GM21381 (cell line): ENCODE measurements at regions not wholly inside any gene's neighbourhood (a gene's known extent, or its start where the extent isn't known, plus 50 kb on each side); places are given as distances from the start of the nearest gene placed in this dataset.

ENCODE experiments used
- ATAC-seq: cut with Tn5 transposase; IDR thresholded peaks from one replicate; pipeline ENCODE4 v1.9.1; 2021; ENCODE audit warnings: mild to moderate bottlenecking, moderate library complexity; ENCODE audit not compliant: unreplicated experiment

- no peak for ATAC-seq
Measured at GRCh38 chr12:67370979-67371378, 101.8 kb downstream of the CAND1 start.

DNA sequence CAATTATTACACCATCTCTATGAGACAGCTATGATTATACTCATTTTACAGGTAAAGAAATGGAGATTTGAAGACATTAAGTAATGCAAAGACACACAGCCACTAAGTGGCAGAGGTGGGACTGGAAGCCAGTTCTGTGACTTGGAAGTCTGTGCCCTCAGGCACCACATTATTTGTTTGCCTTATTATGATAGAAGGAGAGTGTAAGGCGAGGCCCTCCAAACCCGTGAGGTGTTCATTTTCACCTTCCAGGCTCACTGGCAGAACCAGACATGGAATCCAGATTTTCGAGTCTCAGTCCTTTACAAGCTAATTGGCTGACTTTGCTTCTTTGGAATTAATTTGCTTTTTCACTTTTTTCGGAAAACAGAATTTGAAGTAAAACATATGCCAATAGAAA lies 107.9 kb downstream of the CAND1 start:
- ATAC-seq = no peak

- no peak for ATAC-seq
Measured at GRCh38 chr12:67377541-67377940, 108.4 kb downstream of the CAND1 start.

GRCh38 chr12:67382241-67382871 lies 113.2 kb downstream of the CAND1 start:
- no peak for ATAC-seq

GRCh38 chr12:67386869-67387565 lies 117.9 kb downstream of the CAND1 start:
- ATAC-seq = no peak

GRCh38 chr12:67388331-67389138 lies 119.4 kb downstream of the CAND1 start:
- no peak for ATAC-seq

DNA sequence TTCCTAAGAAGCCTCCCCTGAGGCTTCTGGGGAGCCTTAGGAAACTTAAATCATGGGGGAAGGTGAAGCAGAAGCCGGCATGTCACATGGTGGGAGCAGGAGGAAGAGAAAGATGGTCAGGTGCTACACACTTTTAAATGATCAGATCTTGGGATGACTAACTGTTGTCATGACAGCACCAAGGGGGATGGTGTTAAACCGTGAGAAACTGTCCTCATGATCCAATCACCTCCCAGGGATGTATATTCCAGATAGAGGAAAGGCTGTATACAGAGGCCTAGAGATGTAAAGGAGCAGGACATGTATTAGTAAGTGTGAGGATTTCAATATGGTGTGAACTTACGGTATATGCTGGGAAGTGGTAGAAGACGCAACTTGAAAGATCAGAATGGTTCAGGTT lies 121.1 kb downstream of the CAND1 start:
- no peak for ATAC-seq

GRCh38 chr12:67391034-67391433 lies 121.9 kb downstream of the CAND1 start:
- ATAC-seq = no peak

DNA sequence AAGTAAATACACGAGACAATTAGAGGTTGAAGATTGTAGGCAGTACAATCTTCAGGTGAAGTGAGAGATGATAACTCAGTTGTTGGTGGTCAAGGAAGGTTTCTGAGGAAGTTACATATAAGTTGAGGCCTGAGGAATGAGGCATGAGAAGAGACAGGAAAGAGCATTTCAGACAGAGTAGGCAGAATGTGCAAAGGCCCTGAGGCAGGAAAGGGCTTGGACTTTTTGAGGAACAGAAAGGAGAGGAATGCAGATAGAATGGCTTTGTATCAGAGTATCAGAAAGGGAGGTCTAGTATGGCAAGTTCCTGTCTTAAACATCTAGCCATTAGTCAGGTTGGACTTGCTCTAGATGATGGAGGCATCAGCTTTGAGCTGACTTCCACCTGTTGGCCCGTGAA lies 122.5 kb downstream of the CAND1 start:
- ATAC-seq = no peak

- no peak for ATAC-seq
Measured at GRCh38 chr12:67394550-67394949, 125.4 kb downstream of the CAND1 start.

- no peak for ATAC-seq
Measured at GRCh38 chr12:67400742-67401141, 131.6 kb downstream of the CAND1 start.

- no peak for ATAC-seq
Measured at GRCh38 chr12:67410246-67410645, 141.1 kb downstream of the CAND1 start.

DNA sequence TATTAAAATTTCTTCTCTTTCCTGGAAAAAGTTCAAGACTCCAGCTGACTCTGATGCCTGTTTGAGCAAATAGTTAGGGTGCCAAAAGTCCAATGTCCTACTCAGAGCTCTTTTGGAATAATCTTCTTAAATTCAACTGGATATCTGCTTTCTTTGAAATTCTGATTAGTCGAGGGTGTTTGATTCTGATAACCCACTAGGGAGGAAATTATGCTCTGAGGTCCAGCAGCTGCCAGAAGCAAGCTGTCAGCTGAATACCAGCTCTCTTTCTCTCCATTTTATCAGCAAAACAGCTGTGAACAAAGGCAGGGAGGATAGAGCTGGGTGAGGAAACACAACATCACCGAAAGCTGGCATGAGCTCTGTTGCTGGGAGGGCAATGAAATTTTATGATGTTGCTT lies 141.5 kb downstream of the CAND1 start:
- no peak for ATAC-seq

- ATAC-seq = no peak
Measured at GRCh38 chr12:67411562-67411961, 142.4 kb downstream of the CAND1 start.

DNA sequence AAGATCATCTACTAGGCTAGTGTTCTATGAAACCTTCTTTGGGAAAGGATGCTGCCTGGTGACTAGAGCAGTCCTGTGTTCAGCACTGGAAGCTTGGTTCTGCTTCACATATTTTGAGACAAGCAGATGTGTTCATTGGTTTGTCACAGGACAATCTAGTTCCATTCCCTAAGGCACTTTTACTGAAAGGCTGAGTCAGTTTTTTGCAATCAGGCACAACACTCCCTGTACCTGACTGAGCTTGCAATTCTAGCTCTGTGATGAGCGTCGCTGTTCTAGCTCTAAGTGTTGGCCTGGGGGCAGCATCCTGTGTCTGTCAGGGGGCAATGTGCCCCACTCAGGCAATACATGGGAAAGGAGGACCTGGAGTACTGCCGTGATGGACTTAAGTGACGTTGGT lies 144.4 kb downstream of the CAND1 start:
- no peak for ATAC-seq

GRCh38 chr12:67414011-67414715 lies 145.0 kb downstream of the CAND1 start:
- no peak for ATAC-seq

DNA sequence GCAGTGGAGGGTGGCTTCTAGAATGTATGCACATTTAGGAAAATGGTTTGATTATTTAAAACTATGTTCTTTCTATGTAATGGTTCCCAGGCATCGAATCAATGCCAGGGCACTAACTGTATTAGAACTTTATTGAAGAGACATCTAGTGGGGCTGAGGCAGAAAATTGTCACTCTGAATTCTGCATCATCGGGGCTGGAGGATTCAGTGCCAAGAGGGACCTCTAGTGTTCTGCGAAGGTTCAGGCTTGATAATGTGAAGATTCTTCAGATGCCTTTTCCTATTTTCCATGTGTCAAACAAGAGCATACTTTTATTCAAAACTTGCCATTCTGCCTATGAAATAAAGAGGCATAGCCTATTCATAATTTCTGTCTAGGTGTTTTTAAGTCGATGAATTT lies 146.3 kb downstream of the CAND1 start:
- no peak for ATAC-seq

GRCh38 chr12:67419810-67420209 lies 150.7 kb downstream of the CAND1 start:
- ATAC-seq = no peak

GRCh38 chr12:67420506-67420905 lies 151.3 kb downstream of the CAND1 start:
- no peak for ATAC-seq

DNA sequence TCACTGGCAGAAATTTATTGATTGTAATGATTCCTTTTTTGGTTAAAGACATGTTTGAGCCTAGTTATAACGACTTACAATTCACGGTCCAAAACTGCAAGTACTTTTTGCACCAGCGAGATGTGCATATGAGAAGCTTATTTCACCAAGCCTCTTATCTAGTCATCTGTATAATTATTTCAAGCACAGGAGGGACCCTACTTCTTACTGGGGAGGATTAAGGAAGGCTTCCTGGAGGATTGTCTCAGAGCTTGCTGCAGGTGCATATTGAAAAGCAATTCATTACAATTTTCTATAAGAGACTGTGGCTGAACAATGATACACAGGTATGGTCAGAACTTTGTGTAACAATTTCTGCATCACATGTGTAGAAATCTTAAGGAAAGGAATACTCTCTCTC lies 152.9 kb downstream of the CAND1 start:
- no peak for ATAC-seq

DNA sequence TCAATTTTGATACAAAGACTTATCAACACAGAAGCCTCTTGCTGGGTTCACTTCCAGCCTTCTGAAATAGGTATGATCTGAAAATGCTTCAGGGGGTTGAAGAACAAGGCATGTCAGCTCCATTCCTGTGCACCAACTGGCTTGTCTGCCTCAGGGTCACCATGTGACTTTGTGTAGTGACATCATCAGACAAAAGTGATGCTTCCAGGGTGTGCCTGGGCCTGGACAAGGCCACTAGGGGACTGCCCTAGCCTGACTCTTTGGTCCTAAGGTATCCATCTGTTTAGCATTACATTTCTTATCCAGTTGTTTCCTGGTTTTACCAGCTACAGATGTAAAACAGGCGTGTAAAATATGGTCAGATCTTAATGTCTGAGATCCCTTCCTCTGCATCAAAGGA lies 155.6 kb downstream of the CAND1 start:
- no peak for ATAC-seq
